MM.1S (cell line): ENCODE measurements at regions not wholly inside any gene's neighbourhood (a gene's known extent, or its start where the extent isn't known, plus 50 kb on each side); places are given as distances from the start of the nearest gene placed in this dataset.

Experiments
- CTCF ChIP-seq: fragments of 300-600 bp; sonication (generic); IDR thresholded peaks from 2 replicates; pipeline ENCODE4 v1.5.1; 2016; ENCODE audit warnings: antibody characterized with exemption, low read length, mixed read lengths
- EZH2 ChIP-seq: fragments of 300-600 bp; sonication (generic); optimal IDR thresholded peaks from 2 replicates; pipeline ENCODE3; 2017; ENCODE audit warnings: low read depth, mild to moderate bottlenecking, antibody characterized with exemption, low read length, mixed read lengths

DNA sequence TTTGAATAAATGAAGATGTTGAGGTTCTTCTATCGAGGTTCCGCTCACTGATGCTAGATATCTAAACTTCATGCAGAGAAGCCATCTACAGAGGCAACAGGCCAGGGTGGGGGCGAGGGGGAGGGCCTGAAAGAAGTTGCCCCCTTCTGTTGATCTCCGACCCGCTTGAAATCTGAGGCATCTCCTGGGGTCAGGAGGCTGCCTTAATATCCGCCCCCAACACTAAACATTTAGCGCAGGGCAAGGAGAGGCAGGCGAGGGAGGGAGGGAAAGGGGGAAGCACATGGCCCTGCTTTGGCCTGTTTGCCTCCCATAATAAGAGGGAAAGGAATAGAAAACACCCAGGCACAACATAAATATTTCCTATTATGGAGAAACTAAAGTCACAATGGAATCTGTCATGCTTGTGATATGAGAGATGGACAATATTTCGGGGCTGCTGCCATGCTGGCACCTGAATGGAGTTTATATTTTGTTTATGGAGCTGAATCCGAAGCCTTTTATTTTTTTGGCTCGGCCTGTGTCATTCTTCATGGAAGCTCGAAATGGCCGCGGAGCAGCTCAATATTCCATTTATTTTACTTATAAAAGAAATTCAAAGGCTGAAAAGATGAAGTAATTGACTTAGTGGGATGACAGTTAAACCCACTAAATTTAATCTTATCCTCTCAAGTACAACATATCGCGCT, 221.1 kb downstream of the INSIG2 start:
- no peak for TF ChIP-seq CTCF
- TF ChIP-seq EZH2: no peak
